Erythroblast (primary cell): ENCODE measurements at regions not wholly inside any gene's neighbourhood (a gene's known extent, or its start where the extent isn't known, plus 50 kb on each side); places are given as distances from the start of the nearest gene placed in this dataset.

Experiments
- GATA1 ChIP-seq: IDR thresholded peaks from 2 replicates; pipeline ENCODE4 v1.6.1; 2011; ENCODE audit warnings: low read depth, mild to moderate bottlenecking, control low read depth, low read length, moderate library complexity
- POLR2A ChIP-seq: IDR thresholded peaks from 2 replicates; pipeline ENCODE4 v1.6.1; 2011; ENCODE audit warnings: mild to moderate bottlenecking, low read length

DNA sequence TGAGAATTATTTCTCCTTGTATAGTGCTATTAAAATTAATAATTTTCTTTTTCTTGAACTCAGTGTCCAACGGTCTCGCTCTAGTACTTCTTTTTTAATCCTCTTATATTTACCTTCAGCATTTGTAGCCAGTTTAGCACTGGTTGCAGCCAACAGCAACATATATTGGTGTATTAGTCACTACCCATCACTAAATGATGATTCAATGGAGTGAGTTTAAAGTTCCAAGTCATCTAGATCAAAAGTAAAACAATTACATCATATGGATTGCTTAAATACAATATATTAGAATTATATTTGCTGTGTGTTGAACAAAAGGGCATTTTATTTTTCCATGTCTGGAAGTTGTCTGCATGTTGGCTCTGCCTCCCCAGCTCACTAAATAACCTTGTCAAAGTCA is 591.8 kb downstream of the ADGRL2 start:
- no peak for TF ChIP-seq POLR2A
- TF ChIP-seq GATA1: no peak
